H9 (cell line): ENCODE measurements at regions not wholly inside any gene's neighbourhood (a gene's known extent, or its start where the extent isn't known, plus 50 kb on each side); places are given as distances from the start of the nearest gene placed in this dataset.

Experiments
- DNase-seq: peaks from one replicate; pipeline ENCODE4 v3.0.0-alpha.2; 2017
- H2AFZ ChIP-seq: one replicate; pipeline ENCODE4 v1.6.1; 2013; ENCODE audit warnings: mild to moderate bottlenecking, low read length, control low read depth, moderate library complexity
- H2AK5ac ChIP-seq: 2 replicates; pipeline ENCODE4 v1.6.1; 2013; ENCODE audit warnings: low read length, control low read depth, mixed read lengths; ENCODE audit not compliant: insufficient read length
- H2BK120ac ChIP-seq: one replicate; pipeline ENCODE4 v1.6.1; 2013; ENCODE audit warnings: low read depth, mild to moderate bottlenecking, low read length, control low read depth, inconsistent platforms; ENCODE audit not compliant: poor library complexity, severe bottlenecking
- H2BK12ac ChIP-seq: 2 replicates; pipeline ENCODE4 v1.6.1; 2013; ENCODE audit warnings: low read length, control low read depth, mixed read lengths, low read depth; ENCODE audit not compliant: insufficient read length
- H2BK15ac ChIP-seq: 2 replicates; pipeline ENCODE4 v1.6.1; 2013; ENCODE audit warnings: low read depth, low read length, control low read depth
- H2BK20ac ChIP-seq: one replicate; pipeline ENCODE4 v1.6.1; 2013; ENCODE audit warnings: low read depth, mild to moderate bottlenecking, low read length, control low read depth, inconsistent platforms; ENCODE audit not compliant: poor library complexity, severe bottlenecking
- H2BK5ac ChIP-seq: 2 replicates; pipeline ENCODE4 v1.6.1; 2013; ENCODE audit warnings: low read length, control low read depth, mixed read lengths; ENCODE audit not compliant: insufficient read length
- H3K14ac ChIP-seq: 2 replicates; pipeline ENCODE4 v1.6.1; 2013; ENCODE audit warnings: low read length, control low read depth; ENCODE audit not compliant: insufficient read depth
- H3K18ac ChIP-seq: 2 replicates; pipeline ENCODE4 v1.6.1; 2013; ENCODE audit warnings: low read depth, mild to moderate bottlenecking, mixed read lengths, low read length, control low read depth; ENCODE audit not compliant: insufficient read length
- H3K23ac ChIP-seq: 2 replicates; pipeline ENCODE4 v1.6.1; 2013; ENCODE audit warnings: low read length, control low read depth, mixed read lengths, low read depth; ENCODE audit not compliant: insufficient read length
- H3K23me2 ChIP-seq: 2 replicates; pipeline ENCODE4 v1.6.1; 2013; ENCODE audit warnings: low read depth, mild to moderate bottlenecking, mixed read lengths, low read length, control low read depth; ENCODE audit not compliant: insufficient read length, poor library complexity, severe bottlenecking
- H3K27ac ChIP-seq: 2 replicates; pipeline ENCODE4 v1.5.1; 2013; ENCODE audit warnings: low read length, control low read depth, mixed read lengths, low read depth; ENCODE audit not compliant: insufficient read length
- H3K27me3 ChIP-seq: 2 replicates; pipeline ENCODE4 v1.6.1; 2013; ENCODE audit warnings: low read length, control low read depth, inconsistent platforms; ENCODE audit not compliant: insufficient read depth
- H3K4ac ChIP-seq: 2 replicates; pipeline ENCODE4 v1.6.1; 2013; ENCODE audit warnings: low read depth, mild to moderate bottlenecking, control low read depth, inconsistent platforms, low read length, moderate library complexity
- H3K4me1 ChIP-seq: 2 replicates; pipeline ENCODE4 v1.6.1; 2013; ENCODE audit warnings: low read length, control low read depth, inconsistent platforms; ENCODE audit not compliant: insufficient read depth
- H3K4me2 ChIP-seq: 2 replicates; pipeline ENCODE4 v1.6.1; 2013; ENCODE audit warnings: low read length, control low read depth, mixed read lengths; ENCODE audit not compliant: insufficient read length, insufficient read depth
- H3K56ac ChIP-seq: 2 replicates; pipeline ENCODE4 v1.6.1; 2013; ENCODE audit warnings: low read depth, mild to moderate bottlenecking, mixed read lengths, low read length, control low read depth; ENCODE audit not compliant: insufficient read length
- H3K79me1 ChIP-seq: 2 replicates; pipeline ENCODE4 v1.6.1; 2013; ENCODE audit warnings: low read depth, mild to moderate bottlenecking, moderate library complexity, low read length, control low read depth, inconsistent platforms; ENCODE audit not compliant: insufficient read depth, poor library complexity, severe bottlenecking
- H3K79me2 ChIP-seq: 2 replicates; pipeline ENCODE4 v1.6.1; 2013; ENCODE audit warnings: low read length, control low read depth, inconsistent platforms; ENCODE audit not compliant: insufficient read depth
- H3K9ac ChIP-seq: 2 replicates; pipeline ENCODE4 v1.6.1; 2013; ENCODE audit warnings: low read length, control low read depth, mixed read lengths; ENCODE audit not compliant: insufficient read length; ENCODE audit errors: extremely low read depth
- H3K9me3 ChIP-seq: one replicate; pipeline ENCODE4 v1.6.1; 2013; ENCODE audit warnings: low read depth, low read length, inconsistent platforms; ENCODE audit not compliant: control insufficient read depth
- H3T11ph ChIP-seq: one replicate; pipeline ENCODE4 v1.6.1; 2013; ENCODE audit warnings: mild to moderate bottlenecking, low read length, control low read depth, inconsistent platforms
- H4K20me1 ChIP-seq: one replicate; pipeline ENCODE4 v1.6.1; 2013; ENCODE audit not compliant: control insufficient read depth, insufficient read length, insufficient read depth
- H4K5ac ChIP-seq: 2 replicates; pipeline ENCODE4 v1.6.1; 2013; ENCODE audit warnings: low read depth, mild to moderate bottlenecking, mixed read lengths, low read length, control low read depth; ENCODE audit not compliant: insufficient read length
- H4K8ac ChIP-seq: replicated peaks from 2 replicates; pipeline ENCODE4 v1.6.1; 2013; ENCODE audit warnings: low read length, control low read depth, mixed read lengths, low read depth; ENCODE audit not compliant: insufficient read length
- H4K91ac ChIP-seq: 2 replicates; pipeline ENCODE4 v1.6.1; 2013; ENCODE audit warnings: low read depth, mild to moderate bottlenecking, moderate library complexity, mixed read lengths, low read length, control low read depth; ENCODE audit not compliant: insufficient read length
- H3K27ac Mint-ChIP-seq, 3 experiments: 2 replicates in 2 of 3; 3 replicates in 1 of 3; pipeline ENCODE4 v1.8.0; 2020 to 2021; ENCODE audit warnings: mixed read lengths in 3 of 3, mild to moderate bottlenecking in 1 of 3, moderate library complexity in 1 of 3
- H3K27me3 Mint-ChIP-seq: 2 replicates; pipeline ENCODE4 v1.8.0; 2021; ENCODE audit warnings: low read depth, mild to moderate bottlenecking, moderate library complexity, mixed read lengths
- H3K36me3 Mint-ChIP-seq, 3 experiments: 2 replicates in 2 of 3; 3 replicates in 1 of 3; pipeline ENCODE4 v1.8.0; 2020 to 2021; ENCODE audit warnings: low read depth in 3 of 3, mixed read lengths in 3 of 3; ENCODE audit not compliant: insufficient read depth in 1 of 3
- H3K4me1 Mint-ChIP-seq, 2 experiments: 2 replicates each; pipeline ENCODE4 v1.8.0; 2020; ENCODE audit warnings: mixed read lengths in 2 of 2
- H3K4me3 Mint-ChIP-seq, 2 experiments: 2 replicates in 1 of 2; 3 replicates in 1 of 2; pipeline ENCODE4 v1.8.0; 2020 to 2021; ENCODE audit warnings: mild to moderate bottlenecking in 2 of 2, mixed read lengths in 2 of 2, moderate library complexity in 1 of 2
- H3K9me3 Mint-ChIP-seq, 2 experiments: 2 replicates in 1 of 2; 3 replicates in 1 of 2; pipeline ENCODE4 v1.8.0; 2020; ENCODE audit warnings: mild to moderate bottlenecking in 2 of 2, mixed read lengths in 2 of 2, moderate library complexity in 1 of 2
- CTCF ChIP-seq: fragments of 200-600 bp; sonication (generic); conservative IDR thresholded peaks from 3 replicates; pipeline ENCODE4 v1.8.0; 2021; ENCODE audit warnings: antibody characterized with exemption, mild to moderate bottlenecking
- WGBS: extraction: QIAGEN DNeasy Blood & Tissue Kit; methylation state at CpG from one replicate; pipeline ENCODE4 v1.1.7; 2013; ENCODE audit warnings: missing lambda C conversion rate, low lambda C conversion rate, mixed read lengths; ENCODE audit not compliant: insufficient read length; ENCODE audit errors: extremely low coverage; 5-methylcytosine and 5-hydroxymethylcytosine counted together

- no peaks in the 10 kb centered on the region for H3K9me3 ChIP-seq
- H3K79me2 ChIP-seq: no peaks in the 10 kb centered on the region
- H2AK5ac ChIP-seq: no peak overlapping the region
- peaks cover 0 to under 1% (median 0%) of the 10 kb centered on the region in 3 experiments; a peak in 2 of 7 replicates for H3K36me3 Mint-ChIP-seq
- no peaks in the 10 kb centered on the region for H4K20me1 ChIP-seq
- no peak overlapping the region for H3K23ac ChIP-seq
- no peak overlapping the region for H4K91ac ChIP-seq
- H3K14ac ChIP-seq: no peak overlapping the region; the same call in 1 of the 2 replicates
- no peaks in the 10 kb centered on the region for H3K27me3 ChIP-seq
- WGBS: no CpG with 5 or more reads among the region's 3 CpGs
- H3K9me3 Mint-ChIP-seq: no peaks in the 10 kb centered on the region
- H3K4ac ChIP-seq: no peak overlapping the region
- no peak overlapping the region for H3K27ac ChIP-seq
- no peak overlapping the region for H3K18ac ChIP-seq
- H2BK12ac ChIP-seq: no peak overlapping the region
- H3K23me2 ChIP-seq: no peaks in the 10 kb centered on the region
- no peak overlapping the region for H2BK5ac ChIP-seq
- H4K5ac ChIP-seq: no peak overlapping the region
- H3K27me3 Mint-ChIP-seq: no peaks in the 10 kb centered on the region
- no peak overlapping the region for H3K9ac ChIP-seq
- no peak overlapping the region for H3K56ac ChIP-seq
- H2BK15ac ChIP-seq: no peak overlapping the region
- H3K4me1 ChIP-seq: no peaks in the 10 kb centered on the region
- no peak overlapping the region for H3K27ac Mint-ChIP-seq
- no peak overlapping the region for H2BK120ac ChIP-seq
- H3T11ph ChIP-seq: no peak overlapping the region
- H3K4me1 Mint-ChIP-seq: no peaks in the 10 kb centered on the region
- H3K4me2 ChIP-seq: no peak overlapping the region
- no peak overlapping the region for H2AFZ ChIP-seq
- no peaks in the 10 kb centered on the region for H3K79me1 ChIP-seq
- H3K4me3 Mint-ChIP-seq: no peak overlapping the region
- TF ChIP-seq CTCF: no peak
- H4K8ac ChIP-seq: no peak overlapping the region
- DNase-seq: no peak
- H2BK20ac ChIP-seq: no peak overlapping the region
These were observed 113.2 kb upstream of the SPRY1 start for GRCh38 chr4:123283371-123283895.
